Nephron progenitor cell (in vitro differentiated cells): ENCODE measurements at regions not wholly inside any gene's neighbourhood (a gene's known extent, or its start where the extent isn't known, plus 50 kb on each side); places are given as distances from the start of the nearest gene placed in this dataset.

Experiments
- DNase-seq: peaks from one replicate; pipeline ENCODE4 v3.0.0; 2021
- H3K27ac Mint-ChIP-seq: 2 replicates; pipeline ENCODE4 v1.8.0; 2021; ENCODE audit warnings: mild to moderate bottlenecking, moderate library complexity, mixed read lengths
- H3K27me3 Mint-ChIP-seq: 2 replicates; pipeline ENCODE4 v1.8.0; 2021; ENCODE audit warnings: mild to moderate bottlenecking, low read depth, mixed read lengths; ENCODE audit not compliant: poor library complexity
- H3K36me3 Mint-ChIP-seq: 2 replicates; pipeline ENCODE4 v1.8.0; 2021; ENCODE audit warnings: low read depth, mixed read lengths
- H3K4me1 Mint-ChIP-seq: 2 replicates; pipeline ENCODE4 v1.8.0; 2021; ENCODE audit warnings: mixed read lengths
- H3K4me3 Mint-ChIP-seq: 2 replicates; pipeline ENCODE4 v1.8.0; 2021; ENCODE audit warnings: mild to moderate bottlenecking, moderate library complexity, mixed read lengths
- H3K9me3 Mint-ChIP-seq: 2 replicates; pipeline ENCODE4 v1.8.0; 2021; ENCODE audit warnings: mild to moderate bottlenecking, moderate library complexity, mixed read lengths
- TF ChIP-seq, protein P1 (sequence below): fragments of 200-600 bp; sonication (generic); IDR thresholded peaks from 2 replicates; pipeline ENCODE4 v1.5.0; 2021; ENCODE audit warnings: antibody characterized with exemption

DNA sequence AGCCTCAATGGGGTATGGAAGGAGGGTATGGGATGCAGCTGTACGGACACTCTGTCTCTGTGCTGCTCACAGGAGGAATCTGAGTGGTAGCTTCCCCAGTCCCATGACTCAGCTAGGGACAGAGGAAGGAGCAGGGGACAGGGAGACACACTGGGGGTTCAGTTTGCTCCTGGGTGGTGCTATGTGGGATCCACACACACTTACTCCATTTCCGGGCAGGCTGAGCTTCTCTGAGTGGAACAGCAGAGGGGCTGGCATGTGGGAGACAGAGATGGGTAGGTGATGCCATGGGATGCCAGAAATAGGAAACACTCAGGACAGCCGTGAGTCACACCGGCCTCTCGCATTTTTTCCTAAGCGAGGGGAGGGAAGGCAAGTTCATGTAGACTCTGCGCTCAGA is 59.2 kb upstream of the KIRREL3 start:
- no peak for DNase-seq
- H3K9me3 Mint-ChIP-seq = no peaks in the 10 kb centered on the region

DNA sequence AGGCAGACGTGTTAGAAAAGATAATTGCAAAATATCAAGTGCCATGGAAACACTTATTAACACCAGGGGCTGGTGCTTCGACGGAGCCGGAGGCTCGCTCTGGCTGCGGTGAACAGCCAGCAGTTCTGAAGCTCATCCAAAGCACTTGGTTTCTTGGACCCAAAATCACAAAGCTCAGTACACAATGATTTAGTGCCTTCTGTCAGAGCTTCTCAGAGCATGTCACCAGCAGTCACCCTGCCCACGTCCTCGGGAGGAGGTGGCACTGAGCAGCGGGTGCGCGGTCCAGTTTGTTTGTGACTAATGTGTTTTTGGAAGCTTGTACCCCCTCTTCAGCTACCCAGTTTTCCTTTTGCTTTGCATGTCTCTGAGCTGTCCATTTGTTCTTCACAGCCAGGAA is 58.7 kb upstream of the KIRREL3 start:
- DNase-seq = no peak
- H3K27me3 Mint-ChIP-seq = peaks cover 3% of the 10 kb centered on the region
- no peaks in the 10 kb centered on the region for H3K9me3 Mint-ChIP-seq
- H3K4me3 Mint-ChIP-seq = no peak overlapping the region
- TF ChIP-seq, protein P1, sequence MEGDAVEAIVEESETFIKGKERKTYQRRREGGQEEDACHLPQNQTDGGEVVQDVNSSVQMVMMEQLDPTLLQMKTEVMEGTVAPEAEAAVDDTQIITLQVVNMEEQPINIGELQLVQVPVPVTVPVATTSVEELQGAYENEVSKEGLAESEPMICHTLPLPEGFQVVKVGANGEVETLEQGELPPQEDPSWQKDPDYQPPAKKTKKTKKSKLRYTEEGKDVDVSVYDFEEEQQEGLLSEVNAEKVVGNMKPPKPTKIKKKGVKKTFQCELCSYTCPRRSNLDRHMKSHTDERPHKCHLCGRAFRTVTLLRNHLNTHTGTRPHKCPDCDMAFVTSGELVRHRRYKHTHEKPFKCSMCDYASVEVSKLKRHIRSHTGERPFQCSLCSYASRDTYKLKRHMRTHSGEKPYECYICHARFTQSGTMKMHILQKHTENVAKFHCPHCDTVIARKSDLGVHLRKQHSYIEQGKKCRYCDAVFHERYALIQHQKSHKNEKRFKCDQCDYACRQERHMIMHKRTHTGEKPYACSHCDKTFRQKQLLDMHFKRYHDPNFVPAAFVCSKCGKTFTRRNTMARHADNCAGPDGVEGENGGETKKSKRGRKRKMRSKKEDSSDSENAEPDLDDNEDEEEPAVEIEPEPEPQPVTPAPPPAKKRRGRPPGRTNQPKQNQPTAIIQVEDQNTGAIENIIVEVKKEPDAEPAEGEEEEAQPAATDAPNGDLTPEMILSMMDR = no peak
- H3K36me3 Mint-ChIP-seq = no peaks in the 10 kb centered on the region
- peaks cover 45% of the 10 kb centered on the region for H3K4me1 Mint-ChIP-seq
- no peak overlapping the region for H3K27ac Mint-ChIP-seq

More for the DNA sequence above, 59.2 kb upstream of the KIRREL3 start:
- H3K4me3 Mint-ChIP-seq = no peak overlapping the region
- peaks cover 4% of the 10 kb centered on the region for H3K27me3 Mint-ChIP-seq
- TF ChIP-seq, protein P1 = no peak
- peaks cover 45% of the 10 kb centered on the region for H3K4me1 Mint-ChIP-seq
- no peak overlapping the region for H3K27ac Mint-ChIP-seq
- no peaks in the 10 kb centered on the region for H3K36me3 Mint-ChIP-seq

DNA sequence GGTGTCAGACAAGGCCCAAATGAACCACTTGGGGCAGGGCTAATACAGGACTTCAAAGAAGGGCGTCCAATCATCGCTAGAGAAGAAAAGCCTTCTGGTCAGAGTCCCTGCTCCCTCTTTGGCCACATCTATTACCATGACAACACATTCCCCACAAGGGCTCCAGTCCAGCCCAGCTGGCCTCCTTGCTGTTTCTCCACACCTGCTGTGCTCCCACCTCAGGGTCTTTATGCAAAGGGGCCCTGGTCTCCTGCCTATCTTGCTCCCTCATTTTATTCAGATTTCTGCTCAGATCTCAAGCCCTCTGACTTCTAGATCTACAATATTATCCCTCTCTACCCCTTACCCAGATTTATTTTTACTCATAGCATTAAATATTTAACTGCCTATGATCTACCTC is 58.0 kb upstream of the KIRREL3 start:
- Mint-ChIP-seq H3K4me3 (no peak overlapping the region), H3K9me3 (no peaks in the 10 kb centered on the region), H3K36me3 (no peaks in the 10 kb centered on the region), H3K27ac (no peak overlapping the region), H3K27me3 (peaks cover 3% of the 10 kb centered on the region), H3K4me1 (peaks cover 45% of the 10 kb centered on the region)
- DNase-seq = no peak
- TF ChIP-seq, protein P1 = no peak

DNA sequence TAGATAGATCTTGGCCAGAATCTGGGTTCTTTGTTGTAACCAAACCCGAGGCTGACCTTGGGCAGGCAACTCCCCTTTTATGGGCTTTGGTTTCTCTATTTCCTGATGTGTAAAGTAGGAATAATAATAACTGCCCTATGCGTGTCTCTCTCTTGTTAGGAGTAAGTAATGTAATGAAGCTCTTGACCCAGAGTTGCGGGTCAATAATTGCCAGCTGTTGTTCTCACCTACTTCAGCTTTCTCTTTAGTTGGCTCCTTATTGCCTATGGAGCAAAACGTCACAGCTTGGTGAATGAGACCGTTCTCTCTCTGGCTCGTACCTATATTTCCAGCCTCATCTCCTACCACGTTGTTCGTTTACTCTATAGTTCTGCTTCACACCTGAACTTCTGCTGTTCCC is 56.6 kb upstream of the KIRREL3 start:
- no peak overlapping the region for H3K4me3 Mint-ChIP-seq
- DNase-seq = no peak
- H3K27me3 Mint-ChIP-seq = peaks cover 3% of the 10 kb centered on the region
- H3K36me3 Mint-ChIP-seq = no peaks in the 10 kb centered on the region
- H3K4me1 Mint-ChIP-seq = peaks cover 53% of the 10 kb centered on the region
- H3K27ac Mint-ChIP-seq = no peak overlapping the region
- H3K9me3 Mint-ChIP-seq = no peaks in the 10 kb centered on the region
- TF ChIP-seq, protein P1 = no peak

DNA sequence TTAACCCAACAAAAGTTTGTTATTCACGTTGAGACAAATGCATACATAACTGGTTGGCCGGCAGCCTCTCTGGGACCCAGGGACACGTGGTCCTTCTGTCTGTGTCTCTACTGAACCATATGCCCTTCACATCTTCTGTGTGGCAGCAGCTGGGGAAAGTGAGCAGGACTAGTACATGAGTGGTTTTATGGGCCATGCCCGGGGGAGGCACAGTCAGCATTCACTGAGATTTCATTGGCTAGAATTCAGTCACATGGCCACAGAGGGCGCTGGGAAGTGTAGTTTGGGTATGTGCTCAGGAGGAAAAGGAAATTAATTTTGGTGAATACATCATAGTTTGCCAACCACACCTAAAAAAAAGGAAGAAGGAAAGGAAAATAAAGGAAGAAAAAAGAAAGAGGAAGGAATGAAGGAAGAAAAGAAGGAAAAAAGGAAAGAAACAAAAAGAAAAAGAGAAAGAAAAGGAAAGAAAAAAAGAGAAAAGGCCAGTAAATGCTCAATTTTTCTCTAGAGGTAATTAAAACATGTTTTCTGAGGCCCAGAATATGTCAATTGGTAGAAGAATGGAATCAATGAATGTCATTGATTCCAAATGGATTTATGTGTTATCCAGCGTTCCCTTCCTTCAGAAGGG is 55.9 kb upstream of the KIRREL3 start:
- TF ChIP-seq, protein P1 = no peak
- H3K36me3 Mint-ChIP-seq = no peaks in the 10 kb centered on the region
- H3K9me3 Mint-ChIP-seq = no peaks in the 10 kb centered on the region
- H3K27me3 Mint-ChIP-seq = peaks cover 3% of the 10 kb centered on the region
- H3K4me3 Mint-ChIP-seq = no peak overlapping the region
- no peak overlapping the region for H3K27ac Mint-ChIP-seq
- DNase-seq = peak; percentile 16
- peaks cover 58% of the 10 kb centered on the region for H3K4me1 Mint-ChIP-seq

DNA sequence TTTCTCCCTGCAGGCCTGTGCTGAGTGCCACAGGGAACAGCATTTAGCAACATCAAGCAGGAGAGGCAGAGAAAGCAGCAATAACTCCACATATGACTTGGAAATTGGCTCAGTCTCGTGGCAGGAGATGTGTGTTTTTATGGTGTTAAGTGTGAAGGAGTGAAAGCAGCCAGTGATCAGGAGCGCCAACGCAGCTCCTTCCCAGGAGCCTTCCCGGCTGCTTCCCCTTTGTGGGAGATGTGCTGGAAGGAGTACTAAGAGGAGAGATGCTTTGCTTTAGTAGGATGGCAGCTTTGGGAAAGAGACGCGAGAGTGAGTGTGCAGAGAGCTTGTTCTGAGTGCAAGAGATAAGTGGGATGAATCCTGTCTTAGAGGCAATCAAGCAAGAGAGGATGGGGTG is 54.7 kb upstream of the KIRREL3 start:
- Mint-ChIP-seq H3K4me1 (peaks cover 51% of the 10 kb centered on the region), H3K36me3 (no peaks in the 10 kb centered on the region), H3K4me3 (no peak overlapping the region), H3K9me3 (no peaks in the 10 kb centered on the region), H3K27ac (no peak overlapping the region), H3K27me3 (peaks cover 3% of the 10 kb centered on the region)
- TF ChIP-seq, protein P1 = no peak
- no peak for DNase-seq
